Endodermal cell (in vitro differentiated cells): ENCODE measurements at regions not wholly inside any gene's neighbourhood (a gene's known extent, or its start where the extent isn't known, plus 50 kb on each side); places are given as distances from the start of the nearest gene placed in this dataset.

Experiments used
- DNase-seq: peaks from one replicate; pipeline ENCODE4 v3.0.0-alpha.2; 2017
- H3K27ac ChIP-seq: 2 replicates; pipeline ENCODE4 v1.5.1; 2013; ENCODE audit warnings: mild to moderate bottlenecking, low read depth, low read length, moderate library complexity
- H3K27me3 ChIP-seq: 2 replicates; pipeline ENCODE4 v1.6.1; 2013; ENCODE audit warnings: mild to moderate bottlenecking, low read length, moderate library complexity; ENCODE audit not compliant: insufficient read depth, control insufficient read depth, poor library complexity, severe bottlenecking
- H3K36me3 ChIP-seq: 2 replicates; pipeline ENCODE4 v1.7.0; 2013; ENCODE audit warnings: mild to moderate bottlenecking, low read length, moderate library complexity; ENCODE audit not compliant: control insufficient read depth, insufficient read depth
- H3K4me1 ChIP-seq: one replicate; pipeline ENCODE4 v1.7.0; 2013; ENCODE audit warnings: low read length; ENCODE audit not compliant: control insufficient read depth, insufficient read depth
- H3K4me3 ChIP-seq: 2 replicates; pipeline ENCODE4 v1.5.1; 2013; ENCODE audit warnings: mild to moderate bottlenecking, low read length, moderate library complexity
- H3K9ac ChIP-seq: 2 replicates; pipeline ENCODE4 v1.6.1; 2013; ENCODE audit warnings: mild to moderate bottlenecking, low read length, moderate library complexity; ENCODE audit not compliant: poor library complexity, severe bottlenecking; ENCODE audit errors: extremely low read depth
- H3K9me3 ChIP-seq: 2 replicates; pipeline ENCODE4 v1.6.1; 2013; ENCODE audit warnings: mild to moderate bottlenecking, low read length, moderate library complexity; ENCODE audit not compliant: control insufficient read depth
- H3K27ac Mint-ChIP-seq: 2 replicates; pipeline ENCODE4 v1.8.0; 2020; ENCODE audit warnings: mixed read lengths
- H3K27me3 Mint-ChIP-seq: 2 replicates; pipeline ENCODE4 v1.8.0; 2021; ENCODE audit warnings: mild to moderate bottlenecking, mixed read lengths; ENCODE audit not compliant: insufficient read depth
- H3K36me3 Mint-ChIP-seq: 2 replicates; pipeline ENCODE4 v1.8.0; 2020; ENCODE audit warnings: low read depth, mixed read lengths
- H3K4me1 Mint-ChIP-seq: 2 replicates; pipeline ENCODE4 v1.8.0; 2020; ENCODE audit warnings: mixed read lengths
- H3K4me3 Mint-ChIP-seq: 2 replicates; pipeline ENCODE4 v1.8.0; 2020; ENCODE audit warnings: mild to moderate bottlenecking, moderate library complexity, mixed read lengths
- H3K9me3 Mint-ChIP-seq: 2 replicates; pipeline ENCODE4 v1.8.0; 2020; ENCODE audit warnings: mild to moderate bottlenecking, mixed read lengths
- WGBS, 2 experiments: methylation state at CpG; one replicate each; pipeline versions ENCODE4 v1.1.5 to v1.1.7; 2013; ENCODE audit warnings: missing lambda C conversion rate in 2 of 2, mixed read lengths in 1 of 2; ENCODE audit not compliant: insufficient coverage in 1 of 2, insufficient read length in 1 of 2; 5-methylcytosine and 5-hydroxymethylcytosine counted together
- TF ChIP-seq, protein P1 (sequence below): fragments of 200-600 bp; sonication (generic); conservative IDR thresholded peaks from 2 replicates; pipeline ENCODE4 v1.5.0; 2021; ENCODE audit warnings: antibody characterized with exemption, mild to moderate bottlenecking

- DNase-seq: no peak
- Mint-ChIP-seq H3K36me3 (no peaks in the 10 kb centered on the region), H3K4me3 (no peak overlapping the region), H3K9me3 (no peaks in the 10 kb centered on the region), H3K27me3 (no peaks in the 10 kb centered on the region), H3K27ac (no peak overlapping the region), H3K4me1 (no peaks in the 10 kb centered on the region)
- Histone ChIP-seq H3K27ac (no peak overlapping the region), H3K9me3 (no peaks in the 10 kb centered on the region), H3K4me3 (no peak overlapping the region), H3K27me3 (no peaks in the 10 kb centered on the region), H3K4me1 (no peaks in the 10 kb centered on the region), H3K36me3 (no peaks in the 10 kb centered on the region), H3K9ac (no peak overlapping the region)
- WGBS, 2 experiments: 0 to 58% methylated on average over 1 to 3 of the region's 3 CpGs
- TF ChIP-seq, protein P1, sequence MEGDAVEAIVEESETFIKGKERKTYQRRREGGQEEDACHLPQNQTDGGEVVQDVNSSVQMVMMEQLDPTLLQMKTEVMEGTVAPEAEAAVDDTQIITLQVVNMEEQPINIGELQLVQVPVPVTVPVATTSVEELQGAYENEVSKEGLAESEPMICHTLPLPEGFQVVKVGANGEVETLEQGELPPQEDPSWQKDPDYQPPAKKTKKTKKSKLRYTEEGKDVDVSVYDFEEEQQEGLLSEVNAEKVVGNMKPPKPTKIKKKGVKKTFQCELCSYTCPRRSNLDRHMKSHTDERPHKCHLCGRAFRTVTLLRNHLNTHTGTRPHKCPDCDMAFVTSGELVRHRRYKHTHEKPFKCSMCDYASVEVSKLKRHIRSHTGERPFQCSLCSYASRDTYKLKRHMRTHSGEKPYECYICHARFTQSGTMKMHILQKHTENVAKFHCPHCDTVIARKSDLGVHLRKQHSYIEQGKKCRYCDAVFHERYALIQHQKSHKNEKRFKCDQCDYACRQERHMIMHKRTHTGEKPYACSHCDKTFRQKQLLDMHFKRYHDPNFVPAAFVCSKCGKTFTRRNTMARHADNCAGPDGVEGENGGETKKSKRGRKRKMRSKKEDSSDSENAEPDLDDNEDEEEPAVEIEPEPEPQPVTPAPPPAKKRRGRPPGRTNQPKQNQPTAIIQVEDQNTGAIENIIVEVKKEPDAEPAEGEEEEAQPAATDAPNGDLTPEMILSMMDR: no peak
These were observed 410.5 kb downstream of the CDH19 start for GRCh38 chr18:66193394-66193793.

- Mint-ChIP-seq H3K4me3 (no peak overlapping the region), H3K9me3 (no peaks in the 10 kb centered on the region), H3K36me3 (no peaks in the 10 kb centered on the region), H3K4me1 (no peaks in the 10 kb centered on the region), H3K27ac (no peak overlapping the region), H3K27me3 (no peaks in the 10 kb centered on the region)
- Histone ChIP-seq H3K4me1 (no peaks in the 10 kb centered on the region), H3K27ac (no peak overlapping the region), H3K27me3 (no peaks in the 10 kb centered on the region), H3K9me3 (no peaks in the 10 kb centered on the region), H3K36me3 (no peaks in the 10 kb centered on the region), H3K4me3 (no peak overlapping the region), H3K9ac (no peak overlapping the region)
- TF ChIP-seq, protein P1: no peak
- WGBS, 2 experiments: 90 to 92% methylated on average over 4 to 5 of the region's 5 CpGs
- no peak for DNase-seq
These were observed 417.9 kb downstream of the CDH7 start for GRCh38 chr18:66168685-66169235.

DNA sequence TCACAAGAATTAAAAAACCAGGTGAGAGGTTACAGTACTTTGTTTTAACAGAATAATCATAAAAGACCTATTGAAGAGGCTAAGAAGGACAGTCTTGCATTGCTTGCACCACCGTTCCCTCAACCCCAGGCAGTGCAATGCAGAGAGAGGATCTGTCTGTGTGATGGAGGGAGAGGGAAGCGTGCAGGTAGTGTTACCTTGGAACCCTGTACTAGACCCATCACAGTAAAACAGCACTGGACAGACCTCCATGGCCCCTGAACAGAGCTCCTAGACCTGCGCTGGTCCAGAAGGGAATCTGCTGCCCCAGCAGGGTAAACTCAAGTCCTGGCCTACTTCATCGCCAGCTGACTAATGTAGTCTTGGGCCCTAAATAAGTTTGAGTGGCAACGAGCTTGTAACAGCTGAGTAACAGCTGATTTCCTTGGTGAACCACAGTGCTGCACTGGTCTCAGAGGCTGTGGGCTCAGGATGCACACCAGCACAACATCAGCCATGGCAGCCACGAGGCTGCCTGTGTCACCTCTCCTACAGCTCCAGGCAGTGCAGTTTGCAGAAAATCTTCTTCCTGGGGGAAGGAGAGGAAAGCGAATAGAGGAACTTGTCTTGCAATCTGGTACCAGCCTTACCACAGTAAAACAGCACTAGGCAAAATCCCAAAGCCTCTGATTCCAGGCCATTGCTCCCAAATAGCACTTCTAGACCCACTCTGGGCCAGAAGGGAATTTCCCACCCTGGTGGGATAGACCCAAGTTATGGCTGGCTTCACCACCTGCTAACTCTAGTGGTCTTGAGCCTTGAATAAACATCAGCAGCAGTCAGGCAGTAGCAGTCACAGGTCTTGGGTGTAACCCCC, 417.2 kb downstream of the CDH7 start:
- Histone ChIP-seq H3K9ac (no peak overlapping the region), H3K27ac (no peak overlapping the region), H3K27me3 (no peaks in the 10 kb centered on the region), H3K4me1 (no peaks in the 10 kb centered on the region), H3K36me3 (no peaks in the 10 kb centered on the region), H3K9me3 (no peaks in the 10 kb centered on the region), H3K4me3 (no peak overlapping the region)
- DNase-seq: no peak
- H3K36me3 Mint-ChIP-seq: no peaks in the 10 kb centered on the region
- 89 to 93% methylated on average over 4 to 7 of the region's 7 CpGs for WGBS, 2 experiments
- no peaks in the 10 kb centered on the region for H3K27me3 Mint-ChIP-seq
- no peak overlapping the region for H3K27ac Mint-ChIP-seq
- no peak overlapping the region for H3K4me3 Mint-ChIP-seq
- no peaks in the 10 kb centered on the region for H3K4me1 Mint-ChIP-seq
- TF ChIP-seq, protein P1: no peak
- no peaks in the 10 kb centered on the region for H3K9me3 Mint-ChIP-seq
